B cell (primary cell): ENCODE measurements at regions not wholly inside any gene's neighbourhood (a gene's known extent, or its start where the extent isn't known, plus 50 kb on each side); places are given as distances from the start of the nearest gene placed in this dataset.

Experiments used
- ATAC-seq: fragments of 200-7000 bp; cut with Tn5 transposase; one replicate; pipeline ENCODE4 v1.10.0; 2021; ENCODE audit warnings: low read depth, mild to moderate bottlenecking, moderate number of reproducible peaks, moderate library complexity
- CTCF ChIA-PET: fragments of 350-600 bp; sonication (Branson Sonifier 250); formaldehyde crosslinking; loops from one replicate; lab custom pipeline; 2021; ENCODE audit warnings: antibody characterized with exemption, inconsistent platforms; lab: Charles Lee
- POLR2A ChIA-PET: fragments of 350-600 bp; sonication (Branson Sonifier 250); formaldehyde crosslinking; loops from one replicate; lab custom pipeline; 2021; ENCODE audit warnings: antibody characterized with exemption; lab: Charles Lee
- DNase-seq: peaks from one replicate; pipeline ENCODE4 v3.0.0; 2013
- H2AFZ ChIP-seq: 2 replicates; pipeline ENCODE4 v1.6.1; 2012; ENCODE audit warnings: mild to moderate bottlenecking, low read depth, low read length; ENCODE audit not compliant: insufficient read depth, poor library complexity, severe bottlenecking
- H3K27ac ChIP-seq, 2 donors: 1 replicate in 1 of 2; 2 replicates in 1 of 2; pipeline ENCODE4 v1.5.1; 2012 to 2013; ENCODE audit warnings: low read length in 2 of 2, mild to moderate bottlenecking in 2 of 2, moderate library complexity in 1 of 2
- H3K27me3 ChIP-seq, 4 experiments: fragments of 200-600 bp in 1 of 4; sonication (generic) in 1 of 4; replicated peaks in 1 of 4; 1 replicate in 2 of 4; 2 replicates in 2 of 4; pipeline versions ENCODE4 v1.6.1 to v1.7.0; 2013 to 2016; ENCODE audit warnings: low read length in 3 of 4, mild to moderate bottlenecking in 2 of 4, mixed read lengths in 1 of 4, moderate library complexity in 1 of 4; ENCODE audit not compliant: insufficient read depth in 4 of 4, control insufficient read depth in 3 of 4; ENCODE audit errors: control extremely low read depth in 1 of 4
- H3K36me3 ChIP-seq, 2 experiments: replicated peaks in 1 of 2; 1 replicate in 1 of 2; 2 replicates in 1 of 2; pipeline versions ENCODE4 v1.6.1 to v1.7.1; 2013; ENCODE audit warnings: low read length in 1 of 2; ENCODE audit not compliant: insufficient read depth in 2 of 2, control insufficient read depth in 1 of 2; ENCODE audit errors: control extremely low read depth in 1 of 2, extremely low read depth in 1 of 2
- H3K4me1 ChIP-seq, 2 donors: fragments of 200-600 bp in 1 of 2; sonication (generic) in 1 of 2; 1 replicate in 1 of 2; 2 replicates in 1 of 2; pipeline versions ENCODE4 v1.5.1 to v1.6.1; 2013 to 2017; ENCODE audit warnings: low read length in 2 of 2; ENCODE audit not compliant: control insufficient read depth in 2 of 2, insufficient read depth in 2 of 2
- H3K4me2 ChIP-seq: replicated peaks from 2 replicates; pipeline ENCODE3; 2012; ENCODE audit warnings: mild to moderate bottlenecking, low read depth, low read length; ENCODE audit not compliant: poor library complexity, severe bottlenecking
- H3K4me3 ChIP-seq, 5 experiments: fragments of 200-600 bp in 1 of 5; sonication (generic) in 1 of 5; 1 replicate in 3 of 5; 2 replicates in 2 of 5; pipeline versions ENCODE4 v1.5.1 to v1.7.0; 2011 to 2016; ENCODE audit warnings: low read length in 4 of 5, mild to moderate bottlenecking in 4 of 5, low read depth in 2 of 5, control low read depth in 1 of 5, moderate library complexity in 1 of 5; ENCODE audit not compliant: insufficient read depth in 1 of 5; ENCODE audit errors: control extremely low read depth in 1 of 5, extremely low read depth in 1 of 5
- H3K79me2 ChIP-seq: fragments of 200-600 bp; sonication (generic); one replicate; pipeline ENCODE4 v1.6.0; 2016; ENCODE audit warnings: low read length; ENCODE audit not compliant: control insufficient read depth, insufficient read depth
- H3K9ac ChIP-seq: fragments of 200-600 bp; sonication (generic); 2 replicates; pipeline ENCODE4 v1.6.1; 2017; ENCODE audit warnings: mild to moderate bottlenecking, low read length, moderate library complexity
- H3K9me3 ChIP-seq, 3 donors: one replicate each; pipeline versions ENCODE4 v1.6.1 to v1.7.1; 2013; ENCODE audit warnings: low read length in 2 of 3; ENCODE audit not compliant: control insufficient read depth in 2 of 3, insufficient read depth in 1 of 3; ENCODE audit errors: control extremely low read depth in 1 of 3
- H4K20me1 ChIP-seq: 2 replicates; pipeline ENCODE4 v1.6.0; 2012; ENCODE audit warnings: mild to moderate bottlenecking, low read length; ENCODE audit not compliant: insufficient read depth, control insufficient read depth, poor library complexity, severe bottlenecking
- H3K27ac Mint-ChIP-seq: one replicate; pipeline ENCODE4 v1.8.0; 2021; ENCODE audit warnings: mixed read lengths
- H3K27me3 Mint-ChIP-seq: one replicate; pipeline ENCODE4 v1.8.0; 2021; ENCODE audit warnings: mixed read lengths
- H3K4me1 Mint-ChIP-seq: one replicate; pipeline ENCODE4 v1.8.0; 2021; ENCODE audit warnings: mixed read lengths
- H3K4me3 Mint-ChIP-seq: one replicate; pipeline ENCODE4 v1.8.0; 2021; ENCODE audit warnings: mixed read lengths
- H3K9me3 Mint-ChIP-seq: one replicate; pipeline ENCODE4 v1.8.0; 2022; ENCODE audit warnings: mixed read lengths; ENCODE audit not compliant: insufficient read depth
- CTCF ChIP-seq: fragments of 200-600 bp; IDR thresholded peaks from one replicate; pipeline ENCODE4 v1.8.0; 2022; ENCODE audit warnings: antibody characterized with exemption, mild to moderate bottlenecking
- EZH2 ChIP-seq: IDR thresholded peaks from 2 replicates; pipeline ENCODE4 v1.6.1; 2012; ENCODE audit warnings: borderline replicate concordance, low read depth, mild to moderate bottlenecking, moderate library complexity, low read length; ENCODE audit not compliant: insufficient read depth, poor library complexity, severe bottlenecking
- WGBS: methylation state at CpG from one replicate; pipeline ENCODE4 v1.1.5; 2013; ENCODE audit warnings: missing lambda C conversion rate; ENCODE audit not compliant: insufficient coverage; 5-methylcytosine and 5-hydroxymethylcytosine counted together
- intact Hi-C: fragments of 100-400 bp; cut with micrococcal nuclease; formaldehyde crosslinking; loops from one replicate; pipeline ENCODE4 v1.10.0; 2022

GRCh38 chr10:28984431-28984830 is 304.4 kb upstream of the LYZL1 start:
- no peak for ATAC-seq
- intact Hi-C loops, result no loop called here
- Histone ChIP-seq H3K27ac (no peak overlapping the region), H3K36me3 (no peaks in the 10 kb centered on the region), H3K9ac (no peak overlapping the region), H4K20me1 (no peaks in the 10 kb centered on the region), H3K4me1 (no peaks in the 10 kb centered on the region), H3K9me3 (peaks cover 0 to 3% (median 0%) of the 10 kb centered on the region in 3 donors), H2AFZ (no peak overlapping the region), H3K4me2 (no peak overlapping the region), H3K79me2 (no peaks in the 10 kb centered on the region), H3K4me3 (no peak overlapping the region), H3K27me3 (no peaks in the 10 kb centered on the region)
- Mint-ChIP-seq H3K4me3 (no peak overlapping the region), H3K9me3 (no peaks in the 10 kb centered on the region), H3K27ac (no peak overlapping the region), H3K4me1 (no peaks in the 10 kb centered on the region), H3K27me3 (no peaks in the 10 kb centered on the region)
- DNase-seq, result peak; percentile 7
- no peak for TF ChIP-seq EZH2
- TF ChIP-seq CTCF, result no peak
- WGBS, result 0% methylated on average over 5 of the region's 6 CpGs
- POLR2A ChIA-PET, result no interaction called here
- CTCF ChIA-PET, result no interaction called here

- Histone ChIP-seq H3K4me2 (no peak overlapping the region), H3K79me2 (no peaks in the 10 kb centered on the region), H3K27ac (no peak overlapping the region), H3K4me3 (no peak overlapping the region), H3K9me3 (peaks cover 0 to 3% (median 0%) of the 10 kb centered on the region in 3 donors), H3K27me3 (no peaks in the 10 kb centered on the region), H3K4me1 (no peaks in the 10 kb centered on the region), H3K36me3 (no peaks in the 10 kb centered on the region), H4K20me1 (no peaks in the 10 kb centered on the region), H2AFZ (no peak overlapping the region), H3K9ac (no peak overlapping the region)
- Mint-ChIP-seq H3K27me3 (no peaks in the 10 kb centered on the region), H3K9me3 (no peaks in the 10 kb centered on the region), H3K4me1 (no peaks in the 10 kb centered on the region), H3K27ac (no peak overlapping the region), H3K4me3 (no peak overlapping the region)
- DNase-seq, result no peak
- intact Hi-C loops, result no loop called here
- TF ChIP-seq CTCF (no peak), EZH2 (no peak)
- CTCF ChIA-PET, result no interaction called here
- no peak for ATAC-seq
- WGBS, result 94% methylated on average over 6 of the region's 8 CpGs
- POLR2A ChIA-PET, result no interaction called here
Observed at GRCh38 chr10:28985137-28985885, 303.6 kb upstream of the LYZL1 start.
